HG03108 (cell line): ENCODE measurements at regions not wholly inside any gene's neighbourhood (a gene's known extent, or its start where the extent isn't known, plus 50 kb on each side); places are given as distances from the start of the nearest gene placed in this dataset.

Source experiments
- ATAC-seq: cut with Tn5 transposase; IDR thresholded peaks from one replicate; pipeline ENCODE4 v1.9.1; 2021; ENCODE audit warnings: moderate library complexity; ENCODE audit not compliant: unreplicated experiment

DNA sequence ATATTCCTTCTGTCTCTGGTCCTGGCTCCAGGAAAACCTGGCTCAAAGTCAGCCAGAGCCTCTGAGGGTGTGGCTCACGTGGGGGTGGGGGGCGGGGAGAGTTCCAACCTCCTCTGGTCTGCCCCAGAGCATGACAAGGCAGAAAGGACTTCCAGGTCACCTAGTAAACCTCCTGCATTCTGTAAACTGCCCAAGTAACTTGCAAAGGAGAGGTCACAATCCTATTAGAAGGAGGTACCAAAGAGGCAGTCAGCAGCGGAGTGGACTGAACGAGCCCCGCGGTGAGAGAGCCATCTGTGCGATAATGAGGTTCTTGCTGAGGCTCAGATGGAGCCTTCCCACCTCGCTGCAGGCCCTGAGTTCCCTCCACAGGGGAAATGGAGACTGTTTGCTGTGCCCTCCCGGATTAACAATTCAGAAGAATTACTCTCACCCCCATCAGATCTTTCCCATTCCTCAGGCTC, 58.9 kb upstream of the GATA6 start:
- ATAC-seq = no peak

DNA sequence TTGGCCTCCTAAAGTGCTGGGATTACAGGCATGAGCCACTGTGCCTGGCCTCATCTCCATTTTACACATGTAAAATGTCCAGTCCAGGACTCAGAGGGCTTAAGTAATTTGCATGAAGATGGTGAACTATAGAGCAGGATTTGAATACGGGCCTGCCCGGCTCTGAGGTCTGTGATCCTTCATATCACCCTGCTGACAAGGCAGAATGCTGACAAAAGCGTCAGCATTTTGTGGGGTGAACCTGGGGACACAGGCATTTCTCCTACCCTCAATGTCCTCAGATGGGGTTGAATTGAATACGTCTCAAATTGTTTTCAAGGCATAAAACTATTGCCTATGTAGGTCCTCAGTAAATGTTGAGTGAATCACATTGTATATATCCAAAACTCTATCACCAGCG, 57.2 kb upstream of the GATA6 start:
- ATAC-seq = no peak

DNA sequence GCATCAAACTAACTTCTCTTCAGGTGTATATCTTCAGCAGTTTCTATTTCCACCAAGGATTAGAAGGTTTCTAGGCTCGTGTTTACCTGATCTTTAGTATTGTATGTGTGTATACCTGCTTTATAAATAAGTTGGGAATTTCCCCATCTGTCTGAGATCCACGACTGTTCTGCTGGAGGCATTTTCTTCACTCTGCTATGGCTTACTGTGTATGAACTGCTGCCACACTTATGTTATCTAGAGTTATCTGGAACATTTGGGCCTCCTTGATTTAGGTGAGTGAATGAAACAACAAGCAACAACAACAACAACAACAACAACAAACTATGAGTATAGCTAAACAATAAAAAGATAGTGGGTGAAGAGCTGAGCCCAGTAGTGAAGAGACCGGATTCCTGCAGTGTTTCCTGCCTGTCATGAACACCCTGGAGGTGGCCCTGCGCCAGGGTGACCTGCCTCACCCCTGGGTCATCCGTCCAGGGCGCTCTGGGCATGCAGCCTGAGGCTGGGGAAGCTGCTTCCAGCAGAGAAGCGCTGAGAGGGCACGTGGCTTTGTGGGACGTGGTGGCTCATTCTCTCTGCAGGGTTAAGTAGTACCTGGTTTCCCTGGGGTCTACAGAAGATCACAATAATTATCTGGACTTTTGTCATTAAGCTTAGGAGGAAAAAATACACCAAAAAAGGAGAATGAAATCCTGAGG, 56.1 kb upstream of the GATA6 start:
- no peak for ATAC-seq

DNA sequence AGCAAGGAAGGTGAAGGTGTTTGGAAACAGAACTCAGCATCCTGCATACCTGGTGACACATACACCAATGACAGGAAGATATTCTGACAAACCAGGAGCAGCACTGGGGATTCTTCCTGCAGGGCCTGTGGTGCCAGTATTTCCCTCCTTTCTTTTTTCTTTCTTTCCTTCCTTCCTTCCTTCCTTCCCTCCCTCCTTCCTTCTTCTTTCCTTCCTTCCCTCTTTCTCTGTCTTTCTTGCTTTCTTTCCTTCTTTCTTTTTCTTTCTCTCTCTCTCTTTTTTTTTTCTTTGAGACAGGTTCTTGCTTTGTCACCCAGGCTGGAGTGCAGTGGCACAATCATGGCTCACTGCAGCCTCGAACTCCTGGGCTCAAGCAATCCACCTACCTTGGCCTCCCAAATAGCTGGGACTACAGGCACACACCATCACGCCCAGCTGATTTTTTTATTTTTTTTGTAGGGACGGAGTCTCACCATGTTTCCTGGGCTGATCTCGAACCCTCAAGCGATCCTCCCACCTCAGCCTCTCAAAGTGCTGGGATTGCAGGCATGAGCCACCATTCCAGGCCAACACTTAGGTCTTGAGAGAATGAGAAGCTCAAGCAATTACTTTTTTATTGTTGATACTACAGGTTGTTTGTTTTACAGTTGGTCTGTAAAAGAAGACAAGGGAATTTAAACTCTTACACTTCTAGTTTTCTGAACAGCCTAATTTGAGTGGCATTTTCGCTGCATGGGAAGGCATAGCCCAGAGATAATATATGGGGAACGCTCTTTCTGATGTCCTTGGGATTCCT, 54.7 kb upstream of the GATA6 start:
- no peak for ATAC-seq

DNA sequence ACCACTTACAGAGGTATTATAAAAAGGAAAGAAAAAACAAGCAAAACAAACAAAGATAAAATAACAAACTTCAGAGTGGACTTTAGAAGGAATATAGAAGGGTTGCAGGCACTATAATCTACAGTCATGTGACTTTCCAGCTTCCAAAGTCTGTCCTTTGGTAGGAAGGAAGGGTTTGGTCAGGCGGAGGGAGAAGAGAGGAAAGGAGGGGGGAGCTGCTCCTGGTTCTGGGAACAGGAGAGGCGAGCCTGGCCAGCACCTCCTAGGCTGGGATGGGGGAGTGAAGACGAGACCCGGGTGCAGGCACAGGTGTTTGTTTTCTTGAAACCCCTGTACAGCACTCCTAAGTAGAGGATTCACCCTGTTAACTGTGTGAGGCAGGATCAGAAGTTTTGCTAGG, 53.8 kb upstream of the GATA6 start:
- no peak for ATAC-seq
